CD4-positive, CD25-positive, alpha-beta regulatory T cell (primary cell): ENCODE measurements at regions not wholly inside any gene's neighbourhood (a gene's known extent, or its start where the extent isn't known, plus 50 kb on each side); places are given as distances from the start of the nearest gene placed in this dataset.

ENCODE experiments used
- ATAC-seq, 2 donors: fragments of 150-1000 bp; cut with Tn5 transposase; one replicate each; pipeline ENCODE4 v1.10.0; 2021; ENCODE audit warnings: low read depth in 2 of 2, moderate number of reproducible peaks in 2 of 2, moderate library complexity in 1 of 2
- DNase-seq, 3 donors: peaks; one replicate each; pipeline versions ENCODE4 v3.0.0 to v3.0.0-alpha.2; 2012 to 2022; ENCODE audit warnings: mixed read lengths in 1 of 3
- H3K27ac ChIP-seq: one replicate; pipeline ENCODE4 v1.7.0; 2013; ENCODE audit warnings: mild to moderate bottlenecking, low read length; ENCODE audit not compliant: insufficient read depth, poor library complexity, severe bottlenecking
- H3K27me3 ChIP-seq: one replicate; pipeline ENCODE4 v1.7.0; 2013; ENCODE audit warnings: low read length; ENCODE audit not compliant: control insufficient read depth, insufficient read depth
- H3K36me3 ChIP-seq: one replicate; pipeline ENCODE4 v1.7.0; 2013; ENCODE audit warnings: mild to moderate bottlenecking, low read length, moderate library complexity; ENCODE audit not compliant: control insufficient read depth, insufficient read depth
- H3K4me1 ChIP-seq: 2 replicates; pipeline ENCODE4 v1.7.0; 2013; ENCODE audit warnings: mild to moderate bottlenecking, low read length; ENCODE audit not compliant: insufficient read depth, control insufficient read depth, poor library complexity, severe bottlenecking
- H3K4me3 ChIP-seq: one replicate; pipeline ENCODE4 v1.7.0; 2013; ENCODE audit warnings: low read depth, mild to moderate bottlenecking, low read length, moderate library complexity
- H3K9me3 ChIP-seq, 2 experiments: 1 replicate in 1 of 2; 2 replicates in 1 of 2; pipeline ENCODE4 v1.7.0; 2013; ENCODE audit warnings: low read length in 2 of 2, mild to moderate bottlenecking in 1 of 2, moderate library complexity in 1 of 2; ENCODE audit not compliant: control insufficient read depth in 2 of 2
- H3K27ac Mint-ChIP-seq, 3 donors: one replicate each; pipeline ENCODE4 v1.8.0; 2020 to 2022; ENCODE audit warnings: mild to moderate bottlenecking in 3 of 3, mixed read lengths in 3 of 3, moderate library complexity in 2 of 3
- H3K27me3 Mint-ChIP-seq: one replicate; pipeline ENCODE4 v1.8.0; 2022; ENCODE audit warnings: mild to moderate bottlenecking, mixed read lengths
- H3K36me3 Mint-ChIP-seq: one replicate; pipeline ENCODE4 v1.8.0; 2020; ENCODE audit warnings: mixed read lengths
- H3K4me1 Mint-ChIP-seq, 4 donors: one replicate each; pipeline ENCODE4 v1.8.0; 2020 to 2022; ENCODE audit warnings: mixed read lengths in 4 of 4, mild to moderate bottlenecking in 1 of 4
- H3K4me3 Mint-ChIP-seq, 4 donors: one replicate each; pipeline ENCODE4 v1.8.0; 2020 to 2022; ENCODE audit warnings: mild to moderate bottlenecking in 4 of 4, mixed read lengths in 4 of 4, moderate library complexity in 3 of 4
- H3K9me3 Mint-ChIP-seq, 7 donors: one replicate each; pipeline ENCODE4 v1.8.0; 2020 to 2022; ENCODE audit warnings: mixed read lengths in 7 of 7, mild to moderate bottlenecking in 3 of 7, moderate library complexity in 2 of 7

DNA sequence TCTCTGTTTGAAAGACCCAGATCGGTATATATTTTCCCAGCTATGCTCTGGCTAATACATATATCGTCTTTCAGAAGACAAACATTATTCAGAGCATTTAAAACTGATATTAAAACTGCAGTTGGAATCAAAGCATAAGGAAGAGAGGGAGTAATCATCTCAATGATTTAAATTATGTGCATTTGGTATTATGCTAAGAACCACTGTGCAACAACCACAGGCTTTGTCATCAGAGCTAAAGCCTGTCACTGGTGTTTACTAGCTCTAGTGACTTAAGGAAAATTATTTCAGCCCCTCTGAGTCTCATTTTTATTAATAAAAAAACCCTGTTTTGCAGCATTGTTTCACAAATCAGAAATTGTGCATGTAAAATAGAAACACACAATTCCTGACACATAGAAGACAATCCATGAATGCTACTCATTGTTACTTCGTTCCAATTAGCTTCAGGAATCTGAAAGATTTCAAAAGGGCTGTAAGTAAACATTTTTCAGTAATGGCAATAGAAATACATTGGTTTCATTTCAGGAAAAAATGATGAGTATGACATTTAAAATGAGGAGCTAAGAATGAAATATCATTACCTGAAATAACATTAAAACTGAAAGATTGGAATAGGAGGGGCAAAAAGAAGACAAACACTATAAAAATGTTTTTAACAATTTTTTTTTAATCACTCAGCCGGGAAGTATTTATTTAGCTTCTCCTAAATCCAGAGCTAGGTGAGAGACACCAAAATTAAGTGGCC, 136.5 kb upstream of the ADAMTS18 start:
- Mint-ChIP-seq H3K4me1 (no peaks in the 10 kb centered on the region), H3K9me3 (peaks cover 0 to 2% (median 0%) of the 10 kb centered on the region in 7 donors), H3K4me3 (no peak overlapping the region), H3K27ac (no peak overlapping the region), H3K27me3 (peaks cover 8% of the 10 kb centered on the region), H3K36me3 (no peaks in the 10 kb centered on the region)
- DNase-seq = no peak
- H3K27ac ChIP-seq = no peak overlapping the region
- no peaks in the 10 kb centered on the region for H3K9me3 ChIP-seq
- H3K36me3 ChIP-seq = no peaks in the 10 kb centered on the region
- ATAC-seq = no peak
- H3K4me3 ChIP-seq = no peak overlapping the region
- H3K27me3 ChIP-seq = peaks cover 2% of the 10 kb centered on the region
- H3K4me1 ChIP-seq = no peaks in the 10 kb centered on the region

DNA sequence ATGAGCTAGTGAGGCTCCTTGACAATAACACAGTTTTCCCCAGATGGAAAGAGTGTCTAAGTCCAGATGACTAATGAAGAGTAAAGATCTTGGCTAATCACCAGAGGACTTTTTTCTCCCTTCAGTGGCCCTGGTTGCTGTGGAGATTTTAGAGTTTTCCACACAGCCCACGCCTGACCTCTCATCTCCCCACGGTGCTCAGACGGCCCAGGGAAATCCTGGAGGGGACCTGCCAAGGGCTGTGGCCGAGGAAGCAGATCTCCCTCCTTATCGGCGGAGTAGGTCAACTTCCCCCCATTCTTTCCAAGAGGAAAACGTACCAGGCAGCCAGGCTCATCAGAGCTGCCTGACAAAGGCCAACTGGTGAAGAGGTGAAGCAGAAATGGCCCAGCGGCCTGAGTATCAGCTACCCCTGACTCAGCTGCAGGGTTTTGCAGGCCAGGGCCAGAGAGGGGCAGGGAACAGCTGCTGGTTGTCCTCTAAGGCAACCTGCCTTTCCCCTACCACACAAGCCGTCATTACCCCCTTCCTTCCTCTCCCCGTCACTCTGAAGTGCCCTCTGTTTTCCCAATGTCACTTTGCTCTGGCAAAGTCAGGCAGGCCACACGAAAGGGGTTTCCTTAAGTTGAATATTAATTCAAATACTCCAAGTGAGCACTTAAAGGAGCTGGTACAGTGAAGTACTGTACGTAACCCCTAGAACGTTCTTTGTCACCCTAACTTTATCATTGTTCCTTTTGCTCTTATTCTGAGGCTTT, 140.2 kb upstream of the ADAMTS18 start:
- Mint-ChIP-seq H3K9me3 (peaks cover 0 to 2% (median 0%) of the 10 kb centered on the region in 7 donors), H3K27ac (peak overlapping the region in 1 of 3 donors; percentile 4), H3K4me3 (no peak overlapping the region), H3K4me1 (no peaks in the 10 kb centered on the region), H3K36me3 (no peaks in the 10 kb centered on the region), H3K27me3 (peaks cover 8% of the 10 kb centered on the region)
- Histone ChIP-seq H3K27me3 (peaks cover 2% of the 10 kb centered on the region), H3K9me3 (no peaks in the 10 kb centered on the region), H3K4me3 (no peak overlapping the region), H3K4me1 (no peaks in the 10 kb centered on the region), H3K27ac (no peak overlapping the region), H3K36me3 (no peaks in the 10 kb centered on the region)
- ATAC-seq (no peak), DNase-seq (no peak)

DNA sequence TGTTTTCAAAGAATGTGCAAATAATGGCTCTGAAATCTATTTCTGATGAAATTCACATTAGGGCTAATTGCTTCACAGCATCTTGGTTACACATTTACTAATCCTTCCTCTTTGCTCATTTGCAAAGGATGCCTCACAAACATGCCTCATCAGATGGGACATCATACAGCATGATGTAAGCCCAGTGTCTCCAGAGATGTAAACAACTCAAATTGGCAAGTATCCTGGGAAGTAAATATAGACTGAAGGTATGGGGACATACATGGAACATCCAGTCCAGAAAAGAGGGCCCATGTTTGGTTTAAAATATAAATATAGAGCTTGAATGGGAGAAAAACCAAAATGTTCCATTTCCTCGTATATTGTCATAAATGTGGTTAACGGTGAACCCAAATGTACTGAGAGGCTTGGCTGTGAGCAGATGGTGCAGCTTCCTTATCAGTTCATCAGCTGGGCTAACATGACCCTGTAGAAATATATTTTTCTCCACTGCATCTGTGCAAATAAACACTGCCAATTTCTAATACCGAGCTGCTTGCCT, 142.9 kb upstream of the NUDT7 start:
- H3K4me3 Mint-ChIP-seq = no peak overlapping the region
- no peak for DNase-seq
- H3K36me3 ChIP-seq = no peaks in the 10 kb centered on the region
- no peaks in the 10 kb centered on the region for H3K4me1 Mint-ChIP-seq
- no peak overlapping the region for H3K27ac Mint-ChIP-seq
- no peaks in the 10 kb centered on the region for H3K4me1 ChIP-seq
- peaks cover 0 to 2% (median 0%) of the 10 kb centered on the region in 7 donors for H3K9me3 Mint-ChIP-seq
- H3K9me3 ChIP-seq = no peaks in the 10 kb centered on the region
- ATAC-seq = no peak
- no peak overlapping the region for H3K4me3 ChIP-seq
- peaks cover 2% of the 10 kb centered on the region for H3K27me3 ChIP-seq
- no peaks in the 10 kb centered on the region for H3K36me3 Mint-ChIP-seq
- peaks cover 4% of the 10 kb centered on the region for H3K27me3 Mint-ChIP-seq
- H3K27ac ChIP-seq = no peak overlapping the region

DNA sequence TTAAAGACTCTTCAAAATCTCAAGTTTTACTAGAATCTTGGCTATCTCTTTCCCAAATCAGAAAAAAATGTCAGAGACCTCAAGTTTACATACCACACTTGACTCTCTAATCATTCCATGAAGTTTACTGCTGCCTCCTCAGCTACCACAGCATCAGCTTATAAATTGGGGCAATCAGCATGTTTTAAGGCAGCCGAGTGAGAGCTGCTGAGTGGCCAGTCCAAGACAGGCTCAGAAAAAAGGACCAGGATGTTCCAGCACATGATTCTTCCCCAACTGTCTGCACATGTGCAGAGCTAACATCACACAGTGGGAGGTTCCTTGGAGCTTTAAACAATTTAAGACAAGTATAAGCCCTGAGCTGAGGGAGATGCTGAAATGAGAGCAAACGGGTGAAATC, 140.6 kb upstream of the NUDT7 start:
- Histone ChIP-seq H3K27ac (no peak overlapping the region), H3K27me3 (no peaks in the 10 kb centered on the region), H3K4me1 (no peaks in the 10 kb centered on the region), H3K36me3 (no peaks in the 10 kb centered on the region), H3K4me3 (no peak overlapping the region), H3K9me3 (no peaks in the 10 kb centered on the region)
- Mint-ChIP-seq H3K27me3 (peaks cover 4% of the 10 kb centered on the region), H3K9me3 (peaks cover 0 to 2% (median 0%) of the 10 kb centered on the region in 7 donors), H3K36me3 (no peaks in the 10 kb centered on the region), H3K27ac (no peak overlapping the region), H3K4me1 (no peaks in the 10 kb centered on the region), H3K4me3 (no peak overlapping the region)
- DNase-seq = no peak
- ATAC-seq = no peak

DNA sequence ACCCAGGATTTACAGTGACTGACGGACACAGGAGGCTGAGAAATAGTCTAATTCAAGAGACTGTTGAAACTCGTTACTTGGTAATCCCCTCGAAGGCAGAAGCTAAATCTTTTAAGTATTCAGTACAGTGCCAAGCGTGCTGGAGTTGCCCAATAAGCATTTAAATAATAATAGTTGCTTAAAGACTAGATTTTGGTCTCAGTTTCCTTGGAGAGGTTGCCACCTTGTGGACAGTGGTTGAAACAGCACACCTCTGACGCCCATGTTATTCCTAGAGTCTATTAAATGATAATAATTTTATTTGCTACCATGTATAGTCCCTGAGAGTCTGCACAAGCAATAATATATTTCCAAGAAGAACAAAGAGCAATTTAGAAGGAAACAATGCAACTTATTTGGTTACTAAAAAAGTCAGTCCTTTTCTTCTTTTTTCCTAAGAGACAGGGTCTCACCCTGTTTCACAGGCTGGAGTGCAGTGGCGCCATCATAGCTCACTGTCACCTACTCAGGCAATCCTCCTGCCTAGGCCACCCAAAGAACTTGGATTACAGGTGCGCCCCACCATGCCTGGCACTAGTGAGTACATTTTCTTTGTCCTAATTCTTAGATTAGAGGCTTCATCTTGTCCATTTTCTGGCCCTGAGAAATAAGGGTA, 138.0 kb upstream of the NUDT7 start:
- H3K27ac Mint-ChIP-seq = no peak overlapping the region
- Histone ChIP-seq H3K36me3 (no peaks in the 10 kb centered on the region), H3K9me3 (no peaks in the 10 kb centered on the region), H3K27me3 (peaks cover 2% of the 10 kb centered on the region), H3K4me1 (no peaks in the 10 kb centered on the region), H3K27ac (no peak overlapping the region), H3K4me3 (no peak overlapping the region)
- DNase-seq = peak; percentile 1 to 46 (median 33)
- H3K9me3 Mint-ChIP-seq = peaks cover 0 to 2% (median 0%) of the 10 kb centered on the region in 7 donors
- ATAC-seq = peak; percentile 47 to 55
- peaks cover 4% of the 10 kb centered on the region for H3K27me3 Mint-ChIP-seq
- H3K4me3 Mint-ChIP-seq = no peak overlapping the region
- no peaks in the 10 kb centered on the region for H3K36me3 Mint-ChIP-seq
- H3K4me1 Mint-ChIP-seq = no peaks in the 10 kb centered on the region

DNA sequence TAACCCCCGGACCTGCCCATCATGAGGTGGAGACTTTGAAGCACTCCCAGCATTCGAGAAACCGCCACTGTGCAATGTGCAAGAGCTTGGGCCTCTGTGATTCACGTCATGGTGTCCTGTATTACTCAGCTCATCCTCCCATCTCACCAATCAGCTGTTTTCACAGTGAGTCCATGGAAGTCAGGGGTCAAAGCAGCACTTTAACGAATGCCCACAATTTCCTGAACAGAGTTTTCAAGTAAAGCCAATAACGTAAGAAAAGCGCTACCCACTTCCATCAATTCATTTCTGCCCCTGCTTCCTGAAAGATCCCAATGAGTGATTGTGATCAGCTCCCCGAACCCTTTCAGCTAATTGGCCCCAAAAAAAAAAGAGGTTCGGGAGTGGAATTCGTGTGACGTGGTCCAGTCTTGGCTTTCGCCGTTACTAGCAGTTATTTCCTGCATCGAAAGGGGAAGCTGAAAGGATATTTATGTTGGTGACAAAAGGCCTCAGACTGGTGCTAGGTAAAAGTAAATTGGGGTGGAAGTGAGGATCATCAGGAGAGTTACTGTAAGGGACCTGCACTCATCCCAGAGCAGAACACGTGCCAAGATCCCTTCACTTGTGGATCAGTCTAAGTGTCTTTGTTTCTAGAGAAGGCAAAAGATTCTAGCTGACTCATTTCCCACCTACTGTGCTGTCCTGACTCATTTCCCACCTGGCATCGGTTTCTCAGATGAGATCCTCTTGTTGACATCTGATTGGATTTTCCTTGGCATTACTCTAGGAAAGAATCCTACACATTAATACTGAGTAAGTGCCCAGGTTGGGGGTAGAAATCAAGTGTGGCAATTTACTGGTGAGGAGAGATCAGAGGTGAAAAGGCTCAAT, 136.7 kb upstream of the NUDT7 start:
- peaks cover 2% of the 10 kb centered on the region for H3K27me3 ChIP-seq
- H3K9me3 Mint-ChIP-seq = peaks cover 0 to 2% (median 0%) of the 10 kb centered on the region in 7 donors
- H3K4me3 ChIP-seq = no peak overlapping the region
- H3K27ac Mint-ChIP-seq = no peak overlapping the region
- no peak for ATAC-seq
- no peaks in the 10 kb centered on the region for H3K9me3 ChIP-seq
- H3K4me1 Mint-ChIP-seq = no peaks in the 10 kb centered on the region
- DNase-seq = no peak
- H3K36me3 ChIP-seq = no peaks in the 10 kb centered on the region
- H3K27ac ChIP-seq = no peak overlapping the region
- peaks cover 4% of the 10 kb centered on the region for H3K27me3 Mint-ChIP-seq
- no peaks in the 10 kb centered on the region for H3K4me1 ChIP-seq
- H3K4me3 Mint-ChIP-seq = no peak overlapping the region
- no peaks in the 10 kb centered on the region for H3K36me3 Mint-ChIP-seq

DNA sequence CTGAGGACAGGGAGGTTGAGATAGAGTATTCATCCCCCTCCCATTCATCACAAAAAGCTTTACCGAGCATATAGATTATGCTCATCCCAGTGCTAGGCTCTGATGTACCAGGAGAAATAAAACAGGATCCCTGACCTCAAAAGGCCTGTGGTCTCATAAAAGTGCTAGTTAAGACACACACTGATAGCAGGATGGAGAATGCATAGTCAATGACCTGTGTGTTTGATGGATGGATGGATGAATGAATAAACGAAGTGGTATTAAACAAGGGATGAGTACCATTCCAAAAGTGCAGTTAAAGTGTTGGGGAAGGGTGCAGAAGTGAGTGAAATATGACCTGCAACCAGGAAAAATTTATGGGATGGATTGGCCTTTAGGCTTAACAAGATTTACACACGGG, 133.9 kb upstream of the NUDT7 start:
- H3K36me3 ChIP-seq = no peaks in the 10 kb centered on the region
- H3K4me3 ChIP-seq = no peak overlapping the region
- no peaks in the 10 kb centered on the region for H3K9me3 Mint-ChIP-seq
- H3K27ac ChIP-seq = no peak overlapping the region
- ATAC-seq = no peak
- H3K36me3 Mint-ChIP-seq = no peaks in the 10 kb centered on the region
- DNase-seq = no peak
- H3K4me1 Mint-ChIP-seq = no peaks in the 10 kb centered on the region
- no peaks in the 10 kb centered on the region for H3K27me3 Mint-ChIP-seq
- no peak overlapping the region for H3K4me3 Mint-ChIP-seq
- H3K9me3 ChIP-seq = no peaks in the 10 kb centered on the region
- H3K27ac Mint-ChIP-seq = peak overlapping the region in 1 of 3 donors; percentile 80
- peaks cover 2% of the 10 kb centered on the region for H3K27me3 ChIP-seq
- H3K4me1 ChIP-seq = no peaks in the 10 kb centered on the region
